NCI-H1092 treated with DMSO at 0.1 percent for 48 hours (cell line): ENCODE measurements at regions not wholly inside any gene's neighbourhood (a gene's known extent, or its start where the extent isn't known, plus 50 kb on each side); places are given as distances from the start of the nearest gene placed in this dataset.

ENCODE experiments used
- DNase-seq: peaks from one replicate; lab custom pipeline; 2025; lab: John Stamatoyannopoulos, UW

GRCh38 chr10:129106314-129106713, 360.7 kb upstream of the MGMT start:
- DNase-seq, result no peak

DNA sequence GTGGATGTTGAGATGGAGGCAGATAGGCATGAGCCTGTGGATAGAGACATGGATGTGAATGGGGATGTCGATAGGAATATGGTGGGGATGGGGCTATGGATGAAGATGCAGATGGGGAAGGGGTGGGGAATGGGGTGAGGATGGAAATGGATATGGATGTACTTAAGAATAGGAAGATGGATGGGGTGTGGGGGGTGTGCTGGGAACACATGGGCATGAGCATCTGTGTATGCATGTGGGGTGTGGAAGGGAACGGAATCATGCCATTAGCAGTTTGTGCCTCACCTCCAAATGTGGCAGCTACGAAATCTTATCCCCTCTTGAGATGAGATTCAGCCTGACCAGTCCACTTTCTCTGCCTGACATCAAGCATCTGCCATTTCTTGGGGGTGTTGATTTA, 359.5 kb upstream of the MGMT start:
- no peak for DNase-seq

GRCh38 chr10:129108378-129108777, 358.7 kb upstream of the MGMT start:
- DNase-seq, result no peak

DNA sequence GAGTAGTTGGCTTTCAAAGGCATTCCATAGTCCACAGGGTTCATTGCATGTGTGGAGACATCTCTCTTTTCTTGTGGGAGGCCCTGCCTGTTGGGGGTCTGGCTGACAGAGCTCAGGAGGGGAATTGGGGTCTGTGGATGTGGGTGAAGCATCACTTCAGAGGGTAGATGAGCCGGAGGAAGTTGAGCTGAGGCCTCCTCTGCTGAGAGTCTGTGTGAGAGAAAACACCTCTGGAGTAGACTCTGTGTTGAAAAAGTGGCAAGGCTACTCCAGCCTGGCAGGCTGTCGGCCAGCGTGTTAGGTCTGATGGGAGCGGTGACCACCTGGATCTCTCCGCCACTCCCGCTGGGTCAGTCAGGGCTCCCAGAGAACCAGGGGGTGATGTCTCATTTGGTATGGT, 358.0 kb upstream of the MGMT start:
- no peak for DNase-seq

- no peak for DNase-seq
These were observed 356.3 kb upstream of the MGMT start for GRCh38 chr10:129110780-129111179.

- DNase-seq, result no peak
These were observed 355.1 kb upstream of the MGMT start for GRCh38 chr10:129111922-129112321.

DNA sequence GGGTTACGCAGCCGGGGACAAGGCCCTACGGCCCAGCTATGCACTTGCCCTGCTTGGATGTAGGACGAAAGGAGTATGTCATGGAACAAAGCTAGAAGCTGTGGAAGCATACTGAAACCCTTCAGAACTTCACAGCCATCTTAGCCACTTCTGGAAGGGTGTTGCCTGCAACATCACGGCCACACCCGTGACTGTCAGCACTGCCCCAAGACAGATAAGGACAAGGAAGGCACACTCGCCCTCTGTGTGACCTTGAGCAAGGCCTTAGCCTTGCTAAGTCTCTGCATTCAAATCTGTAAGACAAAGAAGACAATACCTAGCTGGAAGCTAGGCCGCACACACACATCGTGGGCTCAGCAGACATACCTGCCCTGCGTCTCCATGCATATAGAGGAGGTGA, 352.5 kb upstream of the MGMT start:
- DNase-seq, result no peak

DNA sequence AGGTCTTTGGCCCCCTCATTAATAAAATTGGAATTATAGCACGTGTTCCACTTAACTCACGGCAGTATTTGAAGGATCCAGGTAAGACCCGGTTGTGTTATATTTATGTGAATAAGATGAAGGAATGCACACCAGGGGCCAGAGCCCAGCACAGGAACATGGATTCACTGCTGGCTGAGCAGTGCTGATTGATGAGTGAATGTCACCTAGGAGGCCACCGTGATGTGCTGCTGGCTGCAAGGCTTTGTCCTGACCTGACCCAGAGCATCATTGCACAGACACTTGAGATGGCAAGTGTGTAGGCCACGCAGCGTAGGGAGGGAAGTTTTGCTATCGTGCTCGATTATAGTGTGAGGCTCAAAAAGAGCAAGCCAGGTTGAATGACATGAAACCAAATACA, 350.7 kb upstream of the MGMT start:
- DNase-seq, result no peak

DNA sequence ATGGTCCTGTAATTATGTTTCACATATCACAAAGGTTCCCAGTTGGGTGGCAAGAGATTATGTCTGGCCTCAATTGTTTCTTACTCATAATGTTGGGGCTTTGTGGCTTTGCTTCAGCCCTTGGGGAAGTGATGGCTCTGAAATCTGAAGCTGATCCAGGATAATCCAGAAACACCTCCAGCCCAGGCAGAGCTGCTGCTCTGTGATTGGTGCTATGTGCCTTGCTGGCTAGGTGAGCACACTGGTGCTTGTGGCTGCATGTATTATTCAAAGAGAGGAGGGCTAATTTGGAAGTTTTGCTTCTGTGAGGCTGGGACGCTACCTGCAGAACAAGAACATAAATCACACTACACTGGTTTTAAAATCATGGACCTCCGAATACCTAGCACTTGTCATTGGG, 346.6 kb upstream of the MGMT start:
- no peak for DNase-seq

DNA sequence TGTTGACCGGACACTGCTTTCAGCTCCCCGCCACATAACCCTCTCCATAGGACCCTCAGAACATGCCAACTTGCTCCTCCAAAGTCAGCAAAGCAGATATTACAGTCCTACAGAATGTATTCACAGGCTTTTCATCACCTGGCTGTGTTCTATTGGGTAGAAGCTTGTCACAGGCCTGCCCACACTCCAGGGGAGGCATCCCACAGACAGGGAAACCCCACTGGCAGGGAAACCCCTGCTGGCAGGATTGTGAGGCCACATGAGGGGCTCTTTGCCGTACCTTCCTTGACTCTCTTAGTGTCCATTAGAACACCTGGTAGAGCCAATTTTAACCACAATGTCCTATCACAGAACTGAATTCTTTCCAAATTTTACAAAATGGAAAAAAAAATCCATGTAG, 344.2 kb upstream of the MGMT start:
- DNase-seq, result no peak

GRCh38 chr10:129123428-129123827, 343.6 kb upstream of the MGMT start:
- DNase-seq, result no peak

GRCh38 chr10:129126982-129127381, 340.1 kb upstream of the MGMT start:
- no peak for DNase-seq

DNA sequence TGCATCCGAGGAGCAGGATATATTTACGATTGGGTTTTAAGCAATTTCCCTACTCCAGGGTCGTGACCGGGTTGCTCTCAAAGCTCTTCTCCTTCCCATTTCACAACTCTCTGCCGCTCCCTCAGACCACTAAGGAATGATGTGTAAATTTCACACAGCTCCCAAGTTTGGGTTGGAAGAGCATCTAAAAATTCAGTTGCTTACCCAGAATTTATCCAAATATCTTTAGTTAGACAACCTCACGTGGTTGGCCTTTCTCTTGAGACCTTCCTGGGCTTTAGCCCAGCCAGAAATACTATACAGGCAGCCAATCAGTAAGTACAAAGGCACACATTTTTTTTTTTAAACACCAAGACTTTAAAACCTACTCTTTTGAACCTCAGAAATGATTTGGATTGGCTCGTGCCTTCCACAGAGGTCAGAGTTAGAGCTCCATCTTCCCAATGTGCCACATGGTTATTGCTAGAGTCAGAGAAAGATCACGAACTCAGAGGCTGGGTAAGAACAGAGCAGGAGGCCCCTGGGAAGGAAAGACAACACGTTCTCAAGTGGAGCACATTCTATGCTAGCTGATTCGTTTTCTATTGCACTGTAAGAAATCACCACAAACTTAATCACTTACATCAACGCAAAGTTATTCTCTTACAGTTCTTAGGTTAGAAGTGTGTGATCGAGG, 335.4 kb upstream of the MGMT start:
- DNase-seq, result no peak

- no peak for DNase-seq
These were observed 333.2 kb upstream of the MGMT start for GRCh38 chr10:129133856-129134255.

GRCh38 chr10:129134371-129134770, 332.7 kb upstream of the MGMT start:
- no peak for DNase-seq

- DNase-seq, result no peak
These were observed 331.4 kb upstream of the MGMT start for GRCh38 chr10:129135624-129136023.

DNA sequence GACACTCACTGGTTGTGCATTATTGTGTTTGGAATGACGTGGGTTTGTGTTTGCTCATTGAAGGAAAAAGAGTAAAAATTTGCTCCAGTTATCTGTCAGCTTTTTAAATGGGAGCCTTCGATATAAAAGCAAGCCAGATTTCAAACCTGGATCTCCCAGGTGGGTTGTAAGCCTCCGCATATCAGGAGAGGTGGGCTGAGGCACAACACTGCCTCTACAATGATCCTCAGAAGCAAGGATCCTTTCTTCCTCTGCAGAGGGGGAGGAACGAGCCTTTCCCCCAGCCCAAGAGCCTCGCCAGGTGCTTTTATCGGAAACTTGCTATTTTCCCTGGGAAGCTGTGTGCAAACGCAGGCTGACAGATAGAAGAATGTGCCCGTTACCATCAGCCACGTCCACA, 331.0 kb upstream of the MGMT start:
- DNase-seq, result no peak

DNA sequence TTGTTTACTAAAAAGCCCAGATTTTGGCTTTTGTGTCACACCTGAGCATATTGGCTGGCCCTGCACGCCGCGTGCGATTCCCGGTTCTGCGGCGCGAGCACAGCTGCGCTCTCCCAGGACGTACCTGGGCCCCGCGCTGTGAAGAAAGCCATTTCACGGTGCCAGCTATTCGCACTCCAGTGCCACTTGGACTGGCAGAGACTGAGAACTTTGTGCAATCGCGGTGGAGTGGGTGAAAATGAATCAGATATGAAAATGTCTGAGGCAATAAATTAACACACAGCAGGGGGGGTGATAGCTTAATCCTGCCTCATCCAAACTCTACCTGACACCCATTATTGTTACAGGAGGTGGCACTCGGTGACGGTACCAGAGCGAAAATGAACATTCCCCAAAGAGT, 330.1 kb upstream of the MGMT start:
- no peak for DNase-seq

GRCh38 chr10:129140921-129141885, 325.8 kb upstream of the MGMT start:
- DNase-seq, result no peak

GRCh38 chr10:129151281-129151680, 315.8 kb upstream of the MGMT start:
- DNase-seq, result no peak

GRCh38 chr10:129156406-129156805, 310.6 kb upstream of the MGMT start:
- no peak for DNase-seq

DNA sequence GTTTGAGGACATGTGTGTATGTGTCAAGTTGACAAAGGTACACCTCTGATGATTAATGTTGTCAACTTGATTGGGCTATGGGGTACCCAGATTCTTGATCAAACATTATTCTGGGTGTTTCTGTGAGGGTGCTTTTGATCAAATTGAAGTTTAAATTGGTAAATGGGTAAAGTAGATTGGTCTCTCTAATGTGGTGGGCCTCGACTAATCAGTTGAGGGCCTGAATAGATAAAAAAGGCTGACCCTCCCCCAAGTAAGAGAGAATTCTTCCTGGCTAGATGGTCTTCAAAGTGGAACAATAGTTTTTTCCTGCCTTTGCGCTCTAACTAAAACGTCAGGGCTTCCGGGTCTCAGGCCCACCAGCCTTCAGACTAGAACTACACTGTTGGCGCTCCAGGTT, 309.9 kb upstream of the MGMT start:
- no peak for DNase-seq

DNA sequence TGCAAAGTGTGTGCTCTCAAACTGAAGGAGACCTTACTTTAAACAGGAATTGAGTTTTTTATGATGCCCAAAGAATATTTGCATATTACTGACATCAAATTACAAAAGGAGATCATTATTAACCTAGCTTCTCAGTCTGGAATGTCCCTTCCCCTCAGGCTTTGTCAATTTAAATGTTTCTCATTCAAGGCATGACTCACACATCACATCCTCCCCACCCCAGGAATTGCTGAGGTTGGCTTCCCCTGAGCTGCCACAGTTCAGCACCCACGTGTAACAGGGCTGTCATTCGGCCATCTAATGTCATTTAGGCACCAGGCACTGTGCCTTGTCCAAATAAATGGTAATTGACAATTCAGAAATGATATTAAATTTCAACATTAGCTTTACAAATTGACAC, 305.9 kb upstream of the MGMT start:
- no peak for DNase-seq

DNA sequence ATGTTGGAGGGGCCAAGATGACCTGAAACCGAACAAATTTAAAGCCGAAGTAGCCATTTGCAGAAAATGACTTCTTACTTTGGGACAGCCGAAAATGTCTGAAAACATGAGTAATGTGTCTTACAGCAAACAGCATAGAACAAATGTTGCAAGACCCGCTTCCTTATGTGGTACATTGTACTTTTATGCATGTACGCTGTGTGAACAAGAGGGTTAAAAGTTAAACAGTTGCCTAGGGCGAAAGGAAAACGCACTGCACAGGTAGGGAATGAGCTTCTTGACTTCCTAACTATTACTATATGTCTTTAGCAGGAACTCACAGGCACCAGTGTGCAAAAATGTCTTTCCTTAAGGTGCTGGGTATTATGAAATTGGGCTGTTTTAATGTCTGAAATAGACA, 303.5 kb upstream of the MGMT start:
- DNase-seq, result no peak
